NOMO-1 treated with DMSO at 0.1 percent for 48 hours (cell line): ENCODE measurements at regions not wholly inside any gene's neighbourhood (a gene's known extent, or its start where the extent isn't known, plus 50 kb on each side); places are given as distances from the start of the nearest gene placed in this dataset.
A peak's percentile ranks its signal among the peaks of the same experiment; 100 is the strongest.
"Not testable (repeated sequence)": the region's sequence is repeated elsewhere in the genome, so short reads cannot be mapped to it uniquely, and the experiment has no call there.

Experiments
- DNase-seq: peaks from one replicate; lab custom pipeline; 2025; ENCODE audit not compliant: unreplicated experiment; lab: John Stamatoyannopoulos, UW

GRCh38 chr21:14058566-14058965, 152.2 kb downstream of the LIPI start:
- DNase-seq: no peak

DNA sequence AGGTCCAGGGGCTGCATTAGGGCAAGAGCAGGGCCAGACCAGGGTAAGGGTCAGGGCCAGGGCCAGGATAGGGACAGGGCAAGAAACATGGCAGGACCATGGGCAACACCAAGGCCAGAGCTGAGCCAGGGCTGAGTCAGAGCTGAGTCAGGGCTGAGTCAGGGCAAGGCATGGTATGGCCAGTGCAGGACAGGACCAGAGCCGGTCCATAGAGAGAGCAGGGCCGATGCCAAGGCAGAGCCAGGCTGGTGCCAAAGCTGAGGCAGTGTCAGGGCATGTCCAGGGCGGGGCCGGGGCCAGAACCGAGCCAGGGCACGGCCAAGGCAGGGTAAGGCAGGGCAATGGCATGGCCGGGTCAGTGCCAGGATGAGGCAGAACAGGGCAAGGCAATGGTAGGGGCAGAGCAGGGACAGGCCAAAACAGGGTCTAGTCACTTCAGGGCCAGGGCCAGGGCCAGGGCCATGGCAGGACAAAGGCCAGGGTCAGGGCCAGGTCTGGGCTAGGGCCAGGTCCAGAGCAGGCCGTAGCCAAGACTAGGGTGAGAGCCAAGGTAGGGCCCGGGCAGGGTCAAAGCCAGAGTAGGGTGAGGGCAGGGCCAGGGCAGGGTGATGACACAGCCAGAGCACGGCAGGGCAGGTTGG, 152.8 kb downstream of the LIPI start:
- DNase-seq: not testable (repeated sequence)

GRCh38 chr21:14057313-14057712, 153.4 kb downstream of the LIPI start:
- no peak for DNase-seq

- no peak for DNase-seq
These were observed 154.0 kb downstream of the LIPI start for GRCh38 chr21:14056771-14057191.

- DNase-seq: not testable (repeated sequence)
These were observed 154.8 kb downstream of the LIPI start for GRCh38 chr21:14055746-14056515.

DNA sequence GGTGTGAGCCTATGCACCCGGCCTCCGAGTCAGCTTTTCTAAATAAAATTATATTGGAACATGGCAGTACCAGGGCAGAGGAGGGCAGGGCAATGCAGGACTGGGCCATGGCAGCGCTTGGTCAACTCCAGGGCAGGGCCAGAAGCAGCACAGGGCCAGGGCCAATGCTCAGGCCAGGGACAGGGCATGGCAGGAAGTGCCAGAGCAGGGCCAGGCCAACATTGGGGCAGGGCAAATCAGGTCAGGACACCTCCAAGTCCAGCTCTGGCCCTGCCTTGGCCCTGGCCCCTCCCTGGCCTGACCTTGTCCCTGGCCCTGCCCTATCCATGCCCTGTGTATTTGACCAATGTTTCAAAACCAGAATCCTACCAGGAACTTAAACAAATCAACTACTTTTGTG, 156.1 kb downstream of the LIPI start:
- DNase-seq: no peak

DNA sequence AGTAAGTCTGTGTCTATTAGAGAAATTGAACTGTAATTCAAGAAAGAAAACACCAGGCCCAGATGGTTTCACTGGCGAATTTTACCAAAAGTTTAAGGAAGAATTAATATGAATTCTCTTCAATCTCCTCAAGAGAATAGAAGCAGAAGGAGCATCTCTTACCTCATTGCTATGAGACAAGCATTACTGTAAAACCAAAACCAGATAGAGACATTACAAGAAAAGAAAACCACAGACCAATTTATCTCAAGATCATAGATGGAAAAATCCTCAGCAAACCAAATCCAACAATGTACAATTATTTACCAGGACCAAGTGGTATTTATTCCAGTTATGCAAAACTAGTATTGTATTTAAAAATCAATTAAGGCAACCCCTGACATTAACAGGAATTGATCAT, 160.6 kb downstream of the LIPI start:
- no peak for DNase-seq

GRCh38 chr21:14046401-14046800, 164.4 kb downstream of the LIPI start:
- DNase-seq: no peak

DNA sequence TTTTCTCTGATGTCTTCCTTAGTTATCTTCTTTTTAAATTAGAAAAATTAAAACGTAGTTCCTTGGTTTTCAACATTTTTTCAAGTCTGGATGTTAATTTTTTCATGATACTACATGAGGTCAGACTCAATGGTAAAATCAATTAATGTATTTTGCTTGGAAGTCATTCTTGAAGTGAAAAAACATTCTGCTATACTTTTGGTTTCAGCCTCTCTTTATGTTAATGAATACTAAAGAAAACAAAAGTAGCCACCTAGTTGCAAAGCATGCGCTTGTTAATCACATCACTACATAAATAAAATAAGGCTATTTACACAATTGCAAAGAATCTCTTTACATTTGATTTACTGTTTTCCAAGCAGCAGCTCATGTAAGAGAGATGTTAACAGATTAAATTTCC, 170.4 kb downstream of the LIPI start:
- no peak for DNase-seq

GRCh38 chr21:14028619-14029018, 182.1 kb downstream of the LIPI start:
- not testable (repeated sequence) for DNase-seq

- peak; percentile 90 for DNase-seq
These were observed 183.4 kb downstream of the LIPI start for GRCh38 chr21:14027235-14027869.

- DNase-seq: not testable (repeated sequence)
These were observed 190.6 kb downstream of the LIPI start for GRCh38 chr21:14020108-14020507.

- not testable (repeated sequence) for DNase-seq
These were observed 194.9 kb downstream of the LIPI start for GRCh38 chr21:14015841-14016240.

DNA sequence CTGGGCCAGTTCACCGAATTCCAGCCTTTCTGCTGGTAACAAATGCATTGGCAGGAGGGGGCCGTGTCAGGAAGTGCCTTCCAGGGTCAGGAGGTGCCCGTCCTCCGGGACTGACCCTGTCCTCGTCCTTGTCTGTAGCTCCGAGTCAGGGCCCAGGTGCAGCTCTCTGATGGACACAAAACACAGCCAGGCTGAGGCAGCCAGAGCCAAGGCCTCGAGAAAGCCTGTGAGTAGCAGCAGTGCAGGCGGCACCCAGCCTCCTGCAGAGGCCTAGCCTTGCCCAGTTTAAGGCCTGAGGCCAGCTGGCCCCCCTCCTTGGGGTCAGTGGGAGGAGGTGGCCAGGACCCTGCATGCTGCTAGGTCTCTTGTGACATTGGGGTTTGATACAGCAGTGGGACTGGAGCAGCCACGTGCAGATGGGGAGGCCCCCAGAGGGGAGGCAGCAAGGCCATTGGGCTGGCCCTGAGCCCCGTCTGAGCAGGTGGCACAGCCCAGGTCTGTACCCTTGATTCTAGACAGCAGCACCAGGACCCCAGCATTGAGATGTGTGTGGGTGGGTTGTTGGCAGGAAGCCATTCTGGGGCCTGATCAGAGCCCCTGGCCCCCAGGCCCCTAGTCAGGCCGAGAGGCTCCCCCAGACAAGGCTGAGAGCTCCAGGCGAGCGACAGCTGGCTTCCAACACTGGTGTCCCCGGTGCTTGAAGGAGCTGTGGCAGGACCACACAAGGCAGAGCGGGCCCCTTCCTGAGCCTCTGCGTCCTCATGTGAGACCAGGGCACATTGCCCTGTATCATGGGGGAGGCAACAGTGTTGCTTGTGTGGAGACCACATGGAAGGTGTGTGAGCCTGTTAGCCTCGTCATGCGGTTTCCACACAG, 196.9 kb downstream of the LIPI start:
- not testable (repeated sequence) for DNase-seq

DNA sequence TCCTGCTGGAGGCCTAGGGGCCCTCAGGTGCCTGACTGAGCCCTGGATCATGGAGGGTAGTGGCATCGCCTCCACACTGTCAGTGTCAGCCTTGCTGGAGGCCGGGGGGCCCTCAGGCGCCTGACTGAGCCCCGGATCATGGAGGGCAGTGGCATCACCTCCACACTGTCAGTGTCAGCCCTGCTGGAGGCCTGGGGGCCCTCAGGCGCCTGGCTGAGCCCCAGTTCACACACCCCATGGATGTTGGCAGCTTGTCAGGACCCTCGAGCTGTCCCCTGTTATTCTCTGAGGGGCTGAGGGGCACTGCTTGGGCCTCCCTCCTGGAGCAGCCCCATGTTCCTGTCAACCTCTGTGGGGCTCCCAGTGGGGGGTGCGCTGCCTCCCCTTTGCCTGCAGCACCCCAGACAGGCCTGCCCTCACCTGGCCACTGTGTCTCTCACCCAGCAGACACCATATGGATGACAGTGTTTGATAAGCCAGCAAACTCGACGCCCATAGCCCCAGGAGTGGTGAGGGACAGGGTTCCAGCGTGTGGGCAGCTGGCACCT, 197.6 kb downstream of the LIPI start:
- DNase-seq: no peak

DNA sequence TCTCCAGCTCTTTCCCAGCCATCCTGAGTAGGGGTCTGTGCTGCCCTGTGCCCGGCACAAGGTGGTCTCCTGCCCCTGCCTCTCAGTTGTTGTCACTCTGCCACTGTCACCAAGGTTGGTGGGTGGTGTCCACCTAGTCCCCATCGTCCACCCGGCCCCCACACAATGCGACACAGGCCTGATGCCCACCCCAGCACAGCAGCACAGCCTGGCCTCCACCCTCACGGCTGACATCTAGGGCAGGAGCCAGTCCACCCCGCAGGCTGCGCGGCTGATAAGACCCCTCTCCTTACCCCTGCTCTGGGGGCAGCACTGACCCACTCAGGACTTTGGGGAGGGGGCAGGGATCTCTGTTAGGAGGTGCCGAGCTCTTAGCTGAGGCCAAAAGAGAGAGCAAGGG, 198.3 kb downstream of the LIPI start:
- no peak for DNase-seq

GRCh38 chr21:14011751-14012150, 199.0 kb downstream of the LIPI start:
- not testable (repeated sequence) for DNase-seq

DNA sequence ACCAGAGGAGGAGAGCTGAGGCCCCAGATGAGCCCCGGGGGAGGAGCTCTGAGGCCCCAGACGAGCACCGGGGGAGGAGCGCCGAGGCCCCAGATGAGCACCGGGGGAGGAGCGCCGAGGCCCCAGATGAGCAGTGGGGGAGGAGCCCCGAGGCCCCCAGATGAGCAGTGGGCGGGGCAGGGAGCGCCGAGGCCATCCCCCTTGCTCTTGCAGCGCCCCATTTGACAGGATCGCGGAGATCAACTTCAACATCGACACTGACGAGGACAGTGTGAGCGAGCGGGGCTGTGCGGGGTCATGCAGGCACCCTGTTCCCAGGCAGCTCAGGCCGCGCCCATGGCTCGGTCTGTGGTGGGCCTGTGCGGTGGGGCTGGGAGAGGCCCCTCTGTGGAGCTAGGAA, 199.6 kb downstream of the LIPI start:
- not testable (repeated sequence) for DNase-seq

DNA sequence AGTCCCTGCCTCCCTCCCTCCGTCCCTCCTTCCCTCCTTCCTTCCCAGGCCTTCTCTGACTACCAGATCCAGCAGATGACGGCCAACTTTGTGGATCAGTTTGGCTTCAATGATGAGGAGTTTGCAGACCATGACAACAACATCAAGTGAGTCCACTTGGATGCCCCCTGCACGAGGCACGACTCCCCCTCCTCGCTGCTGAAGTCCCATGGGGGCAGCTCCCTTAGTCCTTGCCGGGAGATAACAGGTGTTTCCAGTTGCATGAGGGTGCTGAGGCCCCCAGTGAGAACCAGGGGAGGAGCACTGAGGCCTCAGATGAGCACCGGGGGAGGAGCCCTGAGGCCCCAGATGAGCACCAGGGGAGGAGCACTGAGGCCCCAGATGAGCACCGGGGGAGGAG, 200.0 kb downstream of the LIPI start:
- no peak for DNase-seq

DNA sequence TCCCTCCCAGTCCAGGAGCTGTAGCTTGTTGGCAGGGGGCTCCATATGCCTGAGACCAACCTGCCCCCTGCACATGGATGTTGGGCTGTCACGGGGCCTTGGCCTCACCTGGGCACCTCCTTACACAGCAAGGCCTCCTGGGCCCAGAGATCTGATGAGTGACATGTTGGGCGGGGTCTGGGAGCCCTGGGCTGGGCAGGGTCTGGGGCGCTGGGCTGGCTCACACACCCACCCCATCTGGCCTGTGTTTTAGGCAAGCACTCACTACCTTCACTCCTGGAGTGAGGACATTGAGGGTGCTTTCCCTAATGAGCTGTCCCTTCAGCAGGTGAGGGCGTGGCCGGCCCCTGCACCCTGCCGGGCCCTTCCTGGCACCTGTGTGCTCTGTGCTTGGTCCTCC, 200.8 kb downstream of the LIPI start:
- DNase-seq: not testable (repeated sequence)
